GM23248 (cell line): ENCODE measurements at regions not wholly inside any gene's neighbourhood (a gene's known extent, or its start where the extent isn't known, plus 50 kb on each side); places are given as distances from the start of the nearest gene placed in this dataset.

Experiments used
- EZH2 ChIP-seq: fragments of 200-600 bp; sonication (generic); IDR thresholded peaks from 2 replicates; pipeline ENCODE4 v1.6.1; 2018; ENCODE audit warnings: antibody characterized with exemption, mild to moderate bottlenecking; ENCODE audit not compliant: insufficient read depth, poor library complexity, severe bottlenecking
- EZH2phosphoT487 ChIP-seq: fragments of 200-600 bp; sonication (generic); IDR thresholded peaks from 2 replicates; pipeline ENCODE4 v1.6.1; 2018; ENCODE audit warnings: antibody characterized with exemption, moderate library complexity, mild to moderate bottlenecking, low read depth; ENCODE audit not compliant: insufficient read depth

DNA sequence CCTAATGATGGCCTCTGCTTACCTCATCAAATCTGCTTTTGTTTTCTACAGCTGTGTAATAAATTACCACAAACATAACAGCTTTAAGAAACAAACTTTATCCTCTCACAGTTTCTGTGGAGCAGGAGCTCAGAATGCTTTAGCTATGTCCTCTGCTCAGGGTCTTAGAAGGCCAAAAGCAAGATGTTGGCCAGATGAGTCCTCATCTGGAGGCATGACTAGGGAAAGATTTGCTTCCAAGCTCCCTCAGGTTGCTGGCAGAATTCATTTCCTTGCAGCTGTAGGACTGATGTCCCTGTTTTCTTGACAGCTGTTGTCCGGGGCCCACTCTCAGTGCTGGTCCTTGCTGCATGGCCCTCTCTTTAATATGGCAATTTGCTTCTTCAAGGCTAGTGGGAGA, 116.7 kb upstream of the PDE5A start:
- TF ChIP-seq EZH2 (no peak), EZH2phosphoT487 (no peak)
